Upper lobe of left lung (tissue), 4 donors: ENCODE measurements at regions not wholly inside any gene's neighbourhood (a gene's known extent, or its start where the extent isn't known, plus 50 kb on each side); places are given as distances from the start of the nearest gene placed in this dataset.
"Not testable (repeated sequence)": the region's sequence is repeated elsewhere in the genome, so short reads cannot be mapped to it uniquely, and the experiment has no call there.

Experiments
- CTCF ChIP-seq, 6 experiments: fragments of 450-650 bp in 4 of 6; fragments of 200-600 bp in 2 of 6; sonication (generic) in 2 of 6; IDR thresholded peaks; one replicate each; pipeline ENCODE4 v1.5.1; 2016 to 2019; ENCODE audit warnings: antibody characterized with exemption in 6 of 6
- POLR2AphosphoS5 ChIP-seq, 2 donors: sonication (generic); formaldehyde crosslinking; IDR thresholded peaks; one replicate each; pipeline ENCODE4 v1.5.1; 2017; ENCODE audit warnings: antibody characterized with exemption in 2 of 2

- not testable (repeated sequence) for TF ChIP-seq CTCF, POLR2AphosphoS5 (IDR thresholded peaks at IDR 0.05)
These were observed 244.3 kb downstream of the PLA2G4A start for GRCh38 chr1:187073035-187073560.
